Ovary (tissue), 7 donors: ENCODE measurements at regions not wholly inside any gene's neighbourhood (a gene's known extent, or its start where the extent isn't known, plus 50 kb on each side); places are given as distances from the start of the nearest gene placed in this dataset.
A peak's percentile ranks its signal among the peaks of the same experiment; 100 is the strongest.

ENCODE experiments used
- DNase-seq, 5 donors: peaks; one replicate each; pipeline ENCODE4 v3.0.0-alpha.2; 2019 to 2020
- H3K27ac ChIP-seq, 2 donors: fragments of 200-600 bp; one replicate each; pipeline versions ENCODE4 v1.5.1 to v1.8.0; 2019 to 2022
- H3K27me3 ChIP-seq: fragments of 200-600 bp; one replicate; pipeline ENCODE4 v1.8.0; 2022
- H3K36me3 ChIP-seq: fragments of 200-600 bp; sonication (generic); one replicate; pipeline ENCODE4 v1.5.1; 2019
- H3K4me1 ChIP-seq: one replicate; pipeline ENCODE4 v1.8.1; 2013; ENCODE audit warnings: mild to moderate bottlenecking, moderate library complexity; ENCODE audit not compliant: insufficient read depth
- H3K4me3 ChIP-seq: fragments of 200-600 bp; sonication (generic); one replicate; pipeline ENCODE4 v1.5.1; 2017
- H3K9me3 ChIP-seq, 2 donors: fragments of 200-600 bp in 1 of 2; sonication (generic) in 1 of 2; one replicate each; pipeline versions ENCODE4 v1.5.1 to v1.8.1; 2013 to 2019; ENCODE audit warnings: mild to moderate bottlenecking in 1 of 2, moderate library complexity in 1 of 2
- EP300 ChIP-seq: sonication (generic); formaldehyde crosslinking; IDR thresholded peaks from one replicate; pipeline ENCODE4 v1.6.1; 2017; ENCODE audit warnings: antibody characterized with exemption
- POLR2A ChIP-seq: fragments of 450-650 bp; IDR thresholded peaks from one replicate; pipeline ENCODE4 v1.6.1; 2017; ENCODE audit warnings: antibody characterized with exemption, mild to moderate bottlenecking, moderate library complexity
- WGBS, 3 donors: extraction: QIAGEN DNeasy Blood & Tissue Kit in 1 of 3; methylation state at CpG; one replicate each; pipeline versions ENCODE4 v1.1.5 to v1.1.7; 2013 to 2017; 5-methylcytosine and 5-hydroxymethylcytosine counted together
- intact Hi-C, 4 donors: fragments of 100-400 bp; cut with DNase I; formaldehyde crosslinking; loops; one replicate each; pipeline versions ENCODE4 v1.11.0 to v1.15.1; 2022 to 2023
- TF ChIP-seq, protein P1 (sequence below), 3 donors: fragments of 450-650 bp in 2 of 3; fragments of 200-600 bp in 1 of 3; IDR thresholded peaks; one replicate each; pipeline versions ENCODE4 v1.5.1 to v1.8.0; 2016 to 2022; ENCODE audit warnings: antibody characterized with exemption in 3 of 3, mild to moderate bottlenecking in 1 of 3
- donor health status: DM: no; HTN: no; CAD: no; lungs with moderate emphysema.
- donor health status: DM: no; HTN: no; CAD: no.
- donor health status: Bipolar disorder and iron deficiency.
- donor health status: DM: no; HTN: no; CAD: no.
- donor health status: DM: yes; HTN: yes; CAD: no.

DNA sequence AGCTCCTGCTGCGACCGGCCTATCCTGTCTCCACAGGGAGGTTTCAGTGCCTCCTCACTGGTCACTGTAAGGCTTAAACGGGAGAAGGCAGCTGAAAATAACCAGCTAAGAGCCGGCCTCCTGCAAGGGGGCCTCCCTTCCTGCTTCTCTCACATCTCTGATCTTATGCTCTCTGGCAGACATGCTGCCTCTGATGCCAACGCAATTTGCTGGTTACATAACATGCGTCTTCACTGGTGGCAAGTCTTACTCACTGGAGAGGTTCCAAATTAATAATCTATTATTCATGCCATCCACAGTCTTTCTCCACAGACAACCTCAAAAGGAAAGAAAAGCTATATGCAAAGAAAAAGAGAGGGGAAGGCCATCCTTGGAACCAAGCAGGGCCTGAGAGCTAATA lies 91.8 kb upstream of the LRFN2 start:
- intact Hi-C loops = no loop called here
- H3K4me3 ChIP-seq = no peak overlapping the region
- no peaks in the 10 kb centered on the region for H3K9me3 ChIP-seq
- DNase-seq = no peak
- WGBS, 3 donors = 83 to 89% (median 86%) methylated on average over 6 of the region's 6 CpGs
- no peaks in the 10 kb centered on the region for H3K36me3 ChIP-seq
- TF ChIP-seq, protein P1, sequence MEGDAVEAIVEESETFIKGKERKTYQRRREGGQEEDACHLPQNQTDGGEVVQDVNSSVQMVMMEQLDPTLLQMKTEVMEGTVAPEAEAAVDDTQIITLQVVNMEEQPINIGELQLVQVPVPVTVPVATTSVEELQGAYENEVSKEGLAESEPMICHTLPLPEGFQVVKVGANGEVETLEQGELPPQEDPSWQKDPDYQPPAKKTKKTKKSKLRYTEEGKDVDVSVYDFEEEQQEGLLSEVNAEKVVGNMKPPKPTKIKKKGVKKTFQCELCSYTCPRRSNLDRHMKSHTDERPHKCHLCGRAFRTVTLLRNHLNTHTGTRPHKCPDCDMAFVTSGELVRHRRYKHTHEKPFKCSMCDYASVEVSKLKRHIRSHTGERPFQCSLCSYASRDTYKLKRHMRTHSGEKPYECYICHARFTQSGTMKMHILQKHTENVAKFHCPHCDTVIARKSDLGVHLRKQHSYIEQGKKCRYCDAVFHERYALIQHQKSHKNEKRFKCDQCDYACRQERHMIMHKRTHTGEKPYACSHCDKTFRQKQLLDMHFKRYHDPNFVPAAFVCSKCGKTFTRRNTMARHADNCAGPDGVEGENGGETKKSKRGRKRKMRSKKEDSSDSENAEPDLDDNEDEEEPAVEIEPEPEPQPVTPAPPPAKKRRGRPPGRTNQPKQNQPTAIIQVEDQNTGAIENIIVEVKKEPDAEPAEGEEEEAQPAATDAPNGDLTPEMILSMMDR (IDR thresholded peaks at IDR 0.05) = no peak
- TF ChIP-seq EP300 (no peak), POLR2A (no peak)
- H3K4me1 ChIP-seq = no peaks in the 10 kb centered on the region
- H3K27ac ChIP-seq = no peak overlapping the region
- no peaks in the 10 kb centered on the region for H3K27me3 ChIP-seq

DNA sequence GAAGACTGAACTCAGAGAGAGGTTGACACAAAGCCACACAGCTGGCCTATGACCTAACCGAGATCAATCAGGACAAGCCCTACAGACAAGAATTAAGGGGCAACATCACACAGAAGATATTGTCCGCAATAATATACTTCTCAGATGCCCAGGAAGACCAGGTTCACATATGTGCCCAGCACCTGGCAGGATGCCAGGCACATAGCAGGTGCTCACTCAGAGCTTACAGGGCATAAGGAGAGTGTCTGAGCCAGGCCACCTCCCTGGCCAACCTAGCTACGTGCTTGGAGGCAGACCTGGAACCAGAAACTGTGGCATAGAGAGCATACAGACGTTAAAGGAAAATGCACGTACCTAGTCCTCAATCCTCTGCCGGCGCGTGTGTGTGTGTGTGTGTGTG lies 87.0 kb upstream of the LRFN2 start:
- intact Hi-C loops = no loop called here
- Histone ChIP-seq H3K4me1 (peaks cover 5% of the 10 kb centered on the region), H3K27me3 (no peaks in the 10 kb centered on the region), H3K9me3 (no peaks in the 10 kb centered on the region), H3K27ac (no peak overlapping the region), H3K4me3 (no peak overlapping the region), H3K36me3 (no peaks in the 10 kb centered on the region)
- DNase-seq = no peak
- WGBS, 3 donors = 73 to 85% (median 77%) methylated on average over 8 of the region's 8 CpGs
- no peak for TF ChIP-seq EP300
- TF ChIP-seq, protein P1 (IDR thresholded peaks at IDR 0.05) = no peak
- no peak for TF ChIP-seq POLR2A

GRCh38 chr6:40672087-40672486 lies 84.9 kb upstream of the LRFN2 start:
- Histone ChIP-seq H3K27me3 (no peaks in the 10 kb centered on the region), H3K4me1 (peaks cover 5% of the 10 kb centered on the region), H3K27ac (no peak overlapping the region), H3K9me3 (no peaks in the 10 kb centered on the region), H3K4me3 (no peak overlapping the region), H3K36me3 (no peaks in the 10 kb centered on the region)
- WGBS, 3 donors = 13 to 36% (median 30%) methylated on average over 5 of the region's 5 CpGs
- intact Hi-C loops = no loop called here
- no peak for DNase-seq
- no peak for TF ChIP-seq POLR2A
- TF ChIP-seq EP300 = no peak

GRCh38 chr6:40671694-40672050 lies 84.5 kb upstream of the LRFN2 start:
- H3K36me3 ChIP-seq = no peaks in the 10 kb centered on the region
- H3K4me1 ChIP-seq = peaks cover 5% of the 10 kb centered on the region
- intact Hi-C loops = no loop called here
- DNase-seq = peak in 2 of 5 donors; percentile 9 to 26
- no peaks in the 10 kb centered on the region for H3K27me3 ChIP-seq
- no peak overlapping the region for H3K27ac ChIP-seq
- 11 to 23% (median 16%) methylated on average over 3 of the region's 3 CpGs for WGBS, 3 donors
- H3K9me3 ChIP-seq = no peaks in the 10 kb centered on the region
- H3K4me3 ChIP-seq = no peak overlapping the region
- TF ChIP-seq POLR2A = no peak
- TF ChIP-seq, protein P1 (IDR thresholded peaks at IDR 0.05) = no peak
- no peak for TF ChIP-seq EP300

DNA sequence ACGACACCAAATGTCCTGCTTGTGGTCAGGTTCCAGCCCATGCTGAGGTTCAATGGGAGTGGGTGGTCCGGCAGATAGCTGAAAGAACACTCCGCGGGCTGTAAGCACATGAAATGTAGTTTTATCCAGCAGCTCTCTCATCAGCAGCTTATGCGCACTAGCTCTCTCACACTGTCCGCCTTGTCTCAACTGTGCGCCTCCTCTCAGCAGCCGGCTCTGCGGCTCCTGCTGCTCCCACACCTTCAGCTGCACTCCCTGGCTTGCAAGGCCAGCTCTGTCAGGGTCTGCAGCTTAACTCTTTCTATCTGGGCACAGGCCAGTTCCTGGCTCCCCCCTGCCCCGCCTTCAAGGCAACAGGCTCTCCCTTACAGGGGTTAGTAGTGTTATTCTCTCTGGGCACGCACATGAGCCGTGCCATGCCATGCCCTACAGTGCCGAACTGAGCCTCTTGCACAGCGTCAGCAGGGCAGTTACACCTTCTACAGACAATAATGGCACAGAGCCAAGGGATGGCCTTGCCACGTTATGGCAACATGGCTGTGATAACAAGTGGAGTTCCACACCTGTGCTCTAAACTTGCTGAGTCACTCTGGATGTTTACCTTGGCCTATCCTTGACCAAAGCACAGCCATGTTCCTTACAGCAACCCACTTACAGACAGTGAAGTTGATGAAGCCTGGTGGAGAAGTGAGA lies 84.0 kb upstream of the LRFN2 start:
- intact Hi-C loops = no loop called here
- DNase-seq = peak in 1 of 5 donors; percentile 9
- peaks cover 5% of the 10 kb centered on the region for H3K4me1 ChIP-seq
- H3K36me3 ChIP-seq = no peaks in the 10 kb centered on the region
- H3K4me3 ChIP-seq = no peak overlapping the region
- no peak overlapping the region for H3K27ac ChIP-seq
- TF ChIP-seq EP300 = no peak
- no peak for TF ChIP-seq POLR2A
- TF ChIP-seq, protein P1 (IDR thresholded peaks at IDR 0.05) = no peak
- 49 to 55% (median 53%) methylated on average over 15 of the region's 15 CpGs for WGBS, 3 donors
- H3K9me3 ChIP-seq = no peaks in the 10 kb centered on the region
- no peaks in the 10 kb centered on the region for H3K27me3 ChIP-seq
